DMS153 (cell line): ENCODE measurements at regions not wholly inside any gene's neighbourhood (a gene's known extent, or its start where the extent isn't known, plus 50 kb on each side); places are given as distances from the start of the nearest gene placed in this dataset.

ENCODE experiments used
- DNase-seq: peaks from one replicate; lab custom pipeline; 2025; lab: John Stamatoyannopoulos, UW

GRCh38 chr2:116319935-116320334 is 1494.6 kb upstream of the DDX18 start:
- no peak for DNase-seq

- no peak for DNase-seq
Observed at GRCh38 chr2:116329280-116329679, 1485.2 kb upstream of the DDX18 start.

GRCh38 chr2:116340690-116341089 is 1473.8 kb upstream of the DDX18 start:
- no peak for DNase-seq

GRCh38 chr2:116366212-116366611 is 1448.3 kb upstream of the DDX18 start:
- no peak for DNase-seq

DNA sequence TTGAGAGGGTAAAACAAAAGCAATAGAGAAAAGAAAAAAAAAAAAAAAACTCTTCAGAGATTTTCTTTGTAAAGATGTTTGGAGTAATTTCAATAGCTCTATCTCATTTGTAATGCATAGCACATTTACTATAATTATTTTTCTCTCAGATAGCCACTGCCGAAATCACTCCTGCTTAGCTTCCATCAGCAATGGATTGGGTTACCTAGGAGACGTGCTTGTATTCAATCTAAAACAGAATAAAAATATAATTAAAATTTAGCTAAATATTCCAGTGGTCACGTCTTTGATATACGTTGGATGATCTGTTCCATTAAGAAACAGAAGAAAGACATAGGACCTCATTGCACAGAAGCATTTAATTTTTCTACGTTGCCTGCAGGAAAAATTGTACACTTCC is 1435.7 kb upstream of the DDX18 start:
- DNase-seq: no peak

DNA sequence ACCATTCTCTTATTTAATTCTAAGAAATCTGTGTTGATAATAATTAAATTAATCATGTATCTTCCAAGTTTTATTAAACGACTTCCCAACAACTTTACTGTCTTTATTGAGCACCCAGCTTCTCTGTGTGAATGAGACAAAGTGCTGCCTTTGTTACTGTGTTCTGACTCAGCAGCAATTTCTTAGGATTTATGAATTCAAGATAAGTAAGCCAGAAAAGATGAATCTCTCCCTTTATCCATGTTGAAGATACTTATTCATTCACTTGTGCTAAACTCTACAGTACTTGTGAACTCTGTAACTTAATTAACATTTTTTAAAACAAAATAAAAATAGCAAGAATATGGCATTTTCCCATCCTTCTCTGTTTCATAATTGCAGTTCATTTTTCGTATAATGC is 1403.3 kb upstream of the DDX18 start:
- DNase-seq: no peak

GRCh38 chr2:116413659-116414058 is 1400.8 kb upstream of the DDX18 start:
- DNase-seq: no peak

- DNase-seq: no peak
Observed at GRCh38 chr2:116416731-116417377, 1397.6 kb upstream of the DDX18 start.

- no peak for DNase-seq
Observed at GRCh38 chr2:116435648-116436047, 1378.8 kb upstream of the DDX18 start.

DNA sequence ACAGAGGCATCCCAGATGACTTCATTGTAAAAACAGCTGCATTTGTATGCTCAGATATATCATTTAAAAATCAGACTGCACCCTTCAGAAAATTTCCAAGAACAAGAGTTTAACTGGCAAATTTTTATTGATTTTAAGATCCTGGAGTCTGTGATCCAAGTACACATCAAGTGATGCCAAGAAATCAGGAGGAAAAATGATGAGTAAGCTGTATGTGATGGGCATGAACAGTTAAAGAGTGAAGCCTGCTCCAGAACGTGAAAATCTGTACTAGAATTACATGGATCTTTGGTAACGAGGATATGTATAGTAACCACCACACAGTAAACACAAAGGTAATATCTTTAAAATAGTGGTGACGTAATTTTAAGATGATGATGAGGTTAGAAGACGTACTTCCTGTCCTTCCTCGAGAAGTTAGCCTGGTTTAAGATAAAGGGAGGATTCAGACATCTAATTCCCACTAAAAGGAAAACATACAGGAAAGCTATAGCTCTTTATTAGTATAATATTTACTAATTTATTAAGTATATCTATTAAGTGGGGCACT is 1374.3 kb upstream of the DDX18 start:
- no peak for DNase-seq

GRCh38 chr2:116442418-116442817 is 1372.1 kb upstream of the DDX18 start:
- no peak for DNase-seq

- DNase-seq: no peak
Observed at GRCh38 chr2:116444256-116444872, 1370.1 kb upstream of the DDX18 start.

DNA sequence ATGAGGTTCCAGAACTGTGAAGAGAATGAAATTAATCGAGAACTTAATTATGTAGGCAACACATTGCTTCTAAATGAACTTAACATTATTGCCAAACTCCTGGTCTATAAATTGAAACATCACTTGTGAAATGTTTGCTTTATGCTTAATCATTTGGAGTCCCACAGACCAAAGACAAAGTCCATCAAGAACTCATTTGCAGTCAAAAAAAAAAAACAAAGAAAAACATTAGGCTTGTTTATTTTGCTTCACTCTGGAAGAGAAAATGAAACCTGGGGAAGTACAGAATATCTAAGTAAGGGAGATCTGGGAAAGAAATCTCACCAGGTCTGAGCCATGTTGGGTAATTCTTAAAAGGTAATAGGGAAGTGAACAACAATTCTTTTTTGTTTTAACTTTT is 1363.5 kb upstream of the DDX18 start:
- no peak for DNase-seq

DNA sequence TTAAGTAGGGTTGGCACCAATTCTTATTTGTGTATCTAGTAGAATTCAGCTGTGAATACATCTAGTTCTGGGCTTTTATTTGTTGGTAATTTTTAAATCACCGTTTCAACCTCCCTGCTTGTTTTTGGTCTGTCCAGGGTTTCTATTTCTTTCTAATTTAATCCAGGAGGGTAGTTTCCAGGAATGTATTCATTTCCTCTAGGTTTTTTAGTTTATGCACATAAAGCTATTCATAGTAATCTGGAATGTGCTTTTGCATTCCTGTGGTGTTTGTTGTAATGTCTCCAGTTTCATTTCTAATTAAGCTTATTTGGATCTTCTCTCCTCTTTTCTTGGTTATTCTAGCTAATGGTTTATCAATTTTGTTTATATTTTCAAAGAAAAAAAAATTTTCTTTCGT is 1361.8 kb upstream of the DDX18 start:
- no peak for DNase-seq

GRCh38 chr2:116456429-116456828 is 1358.1 kb upstream of the DDX18 start:
- no peak for DNase-seq

DNA sequence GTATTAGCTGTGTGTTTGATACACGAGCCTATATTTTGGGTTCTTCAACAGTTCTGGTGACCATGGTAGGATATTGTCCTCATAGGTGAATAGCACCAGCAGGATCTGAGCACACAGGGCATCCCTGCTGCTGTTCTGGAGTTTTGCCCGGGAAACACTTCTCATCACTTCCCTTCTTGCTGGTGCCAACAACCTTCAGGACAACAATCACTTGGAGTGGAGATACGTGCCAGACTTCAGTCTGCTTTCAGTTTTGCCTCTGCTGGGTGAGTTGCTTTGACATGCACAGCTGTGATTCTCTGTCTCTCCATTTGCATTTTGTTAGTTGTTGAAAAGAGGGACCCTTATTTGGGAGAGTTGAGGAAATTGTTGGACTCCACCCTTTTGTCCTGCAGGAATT is 1347.2 kb upstream of the DDX18 start:
- peak; percentile 61 for DNase-seq

- DNase-seq: no peak
Observed at GRCh38 chr2:116477229-116477628, 1337.3 kb upstream of the DDX18 start.

GRCh38 chr2:116487336-116487735 is 1327.2 kb upstream of the DDX18 start:
- no peak for DNase-seq

DNA sequence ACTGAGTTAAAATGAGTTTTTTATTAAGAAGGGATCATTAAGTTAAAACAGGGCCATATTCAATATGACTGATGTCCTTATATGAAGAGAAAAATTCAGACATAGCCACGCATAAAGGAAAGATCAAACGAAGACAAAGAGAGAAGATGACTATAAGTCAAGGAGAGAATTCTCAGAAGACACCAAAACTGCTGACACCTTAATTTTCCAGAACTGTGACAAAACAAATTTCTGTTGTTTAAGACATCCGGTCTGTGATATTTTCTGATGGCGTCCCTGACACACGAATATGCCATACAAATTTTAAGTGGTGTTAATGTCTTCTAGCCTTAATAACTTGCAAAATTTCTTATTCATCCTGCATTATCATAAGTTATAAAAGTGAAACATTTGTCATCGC is 1325.2 kb upstream of the DDX18 start:
- no peak for DNase-seq

DNA sequence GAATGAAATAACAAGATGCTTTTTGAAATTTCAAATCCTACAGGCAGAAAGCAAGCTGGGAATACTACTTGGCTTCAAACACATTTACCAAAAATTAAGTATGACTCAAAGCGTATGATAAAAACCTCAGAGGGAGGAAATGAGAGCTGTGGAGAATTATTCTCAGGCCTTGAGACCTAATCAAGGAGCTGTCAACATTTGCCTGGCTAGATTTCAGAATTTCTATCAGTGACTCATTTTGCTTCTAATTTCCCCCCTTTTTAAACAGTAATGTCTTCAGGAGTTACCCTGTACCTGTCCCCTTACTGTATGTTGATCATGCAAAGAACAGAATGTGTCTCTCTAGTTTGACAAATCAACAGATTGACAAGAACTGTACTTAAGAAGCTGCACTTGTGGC is 1324.5 kb upstream of the DDX18 start:
- no peak for DNase-seq

- no peak for DNase-seq
Observed at GRCh38 chr2:116490511-116491145, 1323.9 kb upstream of the DDX18 start.

GRCh38 chr2:116491292-116491691 is 1323.2 kb upstream of the DDX18 start:
- no peak for DNase-seq

DNA sequence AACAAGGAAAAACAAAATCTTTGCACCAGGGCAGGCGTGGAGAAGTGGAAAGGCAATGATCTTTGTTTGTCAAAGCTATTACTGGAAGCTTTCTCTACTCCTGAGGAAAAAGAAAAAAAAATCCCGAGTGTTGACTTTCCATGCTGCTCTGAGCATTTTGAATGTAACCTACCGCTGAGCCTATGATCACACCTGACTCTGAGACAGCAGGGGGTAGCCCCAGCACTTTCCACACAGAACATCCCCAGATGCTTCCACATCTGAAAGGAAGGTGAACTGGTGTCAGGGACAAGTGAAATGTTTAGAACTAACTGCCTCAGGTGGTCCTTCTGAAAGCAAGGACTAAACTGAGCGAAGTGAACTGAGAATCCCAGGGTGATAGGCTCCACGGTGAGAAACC is 1315.1 kb upstream of the DDX18 start:
- DNase-seq: peak; percentile 27
